ENCODE measurements at regions not wholly inside any gene's neighbourhood (a gene's known extent, or its start where the extent isn't known, plus 50 kb on each side); places are given as distances from the start of the nearest gene placed in this dataset.

GRCh38 chr1:39117899-39118450, 86.5 kb upstream of the MACF1 start:
- no peaks in the 10 kb centered on the region for H3K36me3 ChIP-seq (ENCODE audit: control insufficient read depth in 2 of 2, extremely low read depth in 1 of 2, insufficient read depth in 2 of 2, low read length in 2 of 2)
- peaks cover 100% of the 10 kb centered on the region for H3K79me2 ChIP-seq (ENCODE audit: control insufficient read depth, insufficient read depth, low read length)
- H4K20me1 ChIP-seq (replicated peaks; ENCODE audit: control insufficient read depth, extremely low read depth, insufficient read depth, low read length) = peaks cover 27% of the 10 kb centered on the region
- TF ChIP-seq POLR2A (IDR thresholded peaks at IDR 0.05; ENCODE audit: low read depth, low read length) = no peak
- no peak for TF ChIP-seq FOS (IDR thresholded peaks at IDR 0.05; ENCODE audit: borderline replicate concordance, insufficient read depth, low read length)
- TF ChIP-seq EZH2 (IDR thresholded peaks at IDR 0.05; ENCODE audit: borderline replicate concordance, low read depth, low read length, severe bottlenecking) = no peak
- TF ChIP-seq MAX (IDR thresholded peaks at IDR 0.05; ENCODE audit: insufficient read depth, insufficient read length) = no peak
- no peak for TF ChIP-seq JUN (IDR thresholded peaks at IDR 0.05; ENCODE audit: borderline replicate concordance, insufficient read depth, insufficient read length, low read depth)
- TF ChIP-seq POLR2AphosphoS5 (IDR thresholded peaks at IDR 0.05; ENCODE audit: insufficient read depth, low read depth, low read length) = no peak
- TF ChIP-seq MYC (IDR thresholded peaks at IDR 0.05; ENCODE audit: low read depth, low read length) = no peak
- TF ChIP-seq CTCF (IDR thresholded peaks at IDR 0.05; ENCODE audit: extremely low read depth in 1 of 2, insufficient read depth in 1 of 2, low read depth in 1 of 2, low read length in 2 of 2) = no peak
- no peak for TF ChIP-seq GATA2 (IDR thresholded peaks at IDR 0.05; ENCODE audit: insufficient read depth, insufficient read length, low read depth, low read length)
- CTCF ChIA-PET = interaction anchor here (1.3 to 2.8 kb wide), 7 partner anchors 7 to 140 kb away, joined by 3 to 17 read pairs (median 7); no protein-coding TSS in a partner anchor
- no peaks in the 10 kb centered on the region for H3K9me3 ChIP-seq (replicated peaks; ENCODE audit: control insufficient read depth, insufficient read depth, low read length)
- dilution Hi-C loops (cut with MboI; ENCODE audit: extremely low pct_ligation_motif_present, low sequenced_read_pairs) = no loop called here
- H2AFZ ChIP-seq (ENCODE audit: low read depth, low read length) = no peak overlapping the region
- peaks cover 45% of the 10 kb centered on the region for H3K4me1 ChIP-seq (ENCODE audit: control insufficient read depth, extremely low read depth, insufficient read depth, low read length)
- peak overlapping the region; percentile 40 for H3K27ac ChIP-seq (ENCODE audit: insufficient read depth, low read depth, low read length)
- BruUV-seq (replicated peaks) = no TSS peak
- intact Hi-C loops (cut with micrococcal nuclease) = loop anchor here (1.0 kb wide), 1 partner anchor 9 kb away; no protein-coding TSS in a partner anchor
- no peaks in the 10 kb centered on the region for H3K9me1 ChIP-seq (replicated peaks; ENCODE audit: control insufficient read depth, extremely low read depth, insufficient read depth, low read length)
- no peak overlapping the region for H3K4me3 ChIP-seq (replicated peaks in 1 of 3; ENCODE audit: insufficient read depth in 1 of 3, low read depth in 1 of 3, low read length in 3 of 3)
- no peaks in the 10 kb centered on the region for H3K27me3 ChIP-seq (ENCODE audit: control insufficient read depth in 2 of 2, insufficient read depth in 2 of 2, low read length in 2 of 2)
- peak overlapping the region; percentile 65 for H3K4me2 ChIP-seq (ENCODE audit: insufficient read depth, low read length)
- POLR2A ChIA-PET = interaction anchor here (1.5 kb wide), 1 partner anchor 10 kb away, joined by 7 read pairs; no protein-coding TSS in a partner anchor
- DNase-seq (ENCODE audit: low read depth, low spot score) (no peak), FAIRE-seq (no peak)
- H3K9ac ChIP-seq (replicated peaks; ENCODE audit: extremely low read depth, insufficient read depth, low read length) = no peak overlapping the region

Measured in endothelial cell of umbilical vein (primary cell).